NCI-H510A treated with DMSO at 0.1 percent for 48 hours (cell line): ENCODE measurements at regions not wholly inside any gene's neighbourhood (a gene's known extent, or its start where the extent isn't known, plus 50 kb on each side); places are given as distances from the start of the nearest gene placed in this dataset.
"Not testable (repeated sequence)": the region's sequence is repeated elsewhere in the genome, so short reads cannot be mapped to it uniquely, and the experiment has no call there.

Source experiments
- DNase-seq: peaks from one replicate; lab custom pipeline; 2025; lab: John Stamatoyannopoulos, UW

GRCh38 chr10:105644559-105644958 is 1003.5 kb downstream of the SORCS3 start:
- DNase-seq = no peak

- no peak for DNase-seq
Measured at GRCh38 chr10:105644091-105644490, 1003.0 kb downstream of the SORCS3 start.

- DNase-seq = no peak
Measured at GRCh38 chr10:105643660-105644059, 1002.6 kb downstream of the SORCS3 start.

- no peak for DNase-seq
Measured at GRCh38 chr10:105634281-105634680, 993.2 kb downstream of the SORCS3 start.

GRCh38 chr10:105615715-105616365 is 974.8 kb downstream of the SORCS3 start:
- DNase-seq = no peak

- no peak for DNase-seq
Measured at GRCh38 chr10:105611244-105611798, 970.2 kb downstream of the SORCS3 start.

GRCh38 chr10:105609451-105609850 is 968.4 kb downstream of the SORCS3 start:
- DNase-seq = no peak

- DNase-seq = no peak
Measured at GRCh38 chr10:105605918-105606317, 964.8 kb downstream of the SORCS3 start.

GRCh38 chr10:105605104-105605503 is 964.0 kb downstream of the SORCS3 start:
- no peak for DNase-seq

- DNase-seq = no peak
Measured at GRCh38 chr10:105598207-105598606, 957.1 kb downstream of the SORCS3 start.

- no peak for DNase-seq
Measured at GRCh38 chr10:105597312-105597711, 956.2 kb downstream of the SORCS3 start.

GRCh38 chr10:105596749-105597148 is 955.7 kb downstream of the SORCS3 start:
- DNase-seq = no peak

- DNase-seq = no peak
Measured at GRCh38 chr10:105594296-105594695, 953.2 kb downstream of the SORCS3 start.

GRCh38 chr10:105592468-105592867 is 951.4 kb downstream of the SORCS3 start:
- no peak for DNase-seq

- DNase-seq = no peak
Measured at GRCh38 chr10:105586451-105587098, 945.5 kb downstream of the SORCS3 start.

- DNase-seq = no peak
Measured at GRCh38 chr10:105585753-105586152, 944.7 kb downstream of the SORCS3 start.

- DNase-seq = no peak
Measured at GRCh38 chr10:105585171-105585570, 944.1 kb downstream of the SORCS3 start.

GRCh38 chr10:105579112-105579511 is 938.0 kb downstream of the SORCS3 start:
- no peak for DNase-seq

GRCh38 chr10:105577865-105578607 is 936.9 kb downstream of the SORCS3 start:
- no peak for DNase-seq

GRCh38 chr10:105559333-105560097 is 918.4 kb downstream of the SORCS3 start:
- no peak for DNase-seq

- DNase-seq = not testable (repeated sequence)
Measured at GRCh38 chr10:105550453-105550852, 909.4 kb downstream of the SORCS3 start.

GRCh38 chr10:105549731-105550130 is 908.6 kb downstream of the SORCS3 start:
- DNase-seq = no peak
